GM19324 (cell line): ENCODE measurements at regions not wholly inside any gene's neighbourhood (a gene's known extent, or its start where the extent isn't known, plus 50 kb on each side); places are given as distances from the start of the nearest gene placed in this dataset.

ENCODE experiments used
- ATAC-seq: cut with Tn5 transposase; IDR thresholded peaks from one replicate; pipeline ENCODE4 v1.9.1; 2021; ENCODE audit warnings: mild to moderate bottlenecking, moderate library complexity; ENCODE audit not compliant: unreplicated experiment, low FRiP score

- ATAC-seq, result no peak
These were observed 136.6 kb downstream of the INSIG2 start for GRCh38 chr2:118224895-118225311.

DNA sequence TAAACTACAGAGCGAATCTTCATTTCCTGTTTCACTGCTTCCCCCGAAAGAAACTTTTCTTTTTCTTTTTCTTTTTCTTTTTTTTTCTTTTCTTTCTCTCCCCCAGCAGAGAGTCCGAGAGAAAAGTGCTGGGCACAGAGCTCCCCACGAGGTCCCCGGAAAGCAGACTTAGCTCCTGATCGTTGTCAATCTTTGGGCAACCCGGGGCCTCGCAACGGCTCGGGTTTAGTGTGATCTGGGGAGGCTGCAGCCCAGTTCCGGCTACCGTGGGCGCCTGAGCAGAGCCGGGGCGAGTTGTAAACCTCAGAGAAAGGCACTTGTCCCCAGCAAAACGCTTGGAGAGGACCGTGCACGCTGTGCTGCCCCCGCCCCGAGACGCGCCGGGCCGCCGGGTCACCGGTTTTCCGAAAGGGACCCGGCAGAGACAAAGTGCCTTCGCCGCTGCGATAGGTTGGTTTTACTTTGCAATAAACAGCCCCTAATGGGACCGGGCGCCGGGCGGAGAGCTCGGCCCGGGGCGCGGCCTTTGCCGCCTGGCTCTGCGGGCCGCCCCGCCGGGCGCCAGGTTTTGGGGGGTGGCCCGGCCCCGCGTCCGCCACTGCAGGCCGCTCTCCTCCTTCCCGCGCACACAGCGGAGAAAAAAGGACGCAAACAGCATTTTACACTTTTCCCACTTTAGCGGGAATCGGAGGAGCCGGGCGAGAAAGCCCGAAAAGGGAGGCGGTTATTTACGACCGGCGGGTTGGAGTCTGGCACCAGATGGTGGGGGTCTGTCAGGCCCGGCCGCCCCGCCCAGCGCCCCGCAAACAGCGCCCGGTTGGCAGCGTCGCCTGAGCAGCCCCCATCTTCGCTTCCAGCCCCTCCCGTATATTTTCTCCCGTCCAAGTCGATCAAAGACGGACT lies 136.0 kb downstream of the INSIG2 start:
- ATAC-seq, result peak; percentile 66

DNA sequence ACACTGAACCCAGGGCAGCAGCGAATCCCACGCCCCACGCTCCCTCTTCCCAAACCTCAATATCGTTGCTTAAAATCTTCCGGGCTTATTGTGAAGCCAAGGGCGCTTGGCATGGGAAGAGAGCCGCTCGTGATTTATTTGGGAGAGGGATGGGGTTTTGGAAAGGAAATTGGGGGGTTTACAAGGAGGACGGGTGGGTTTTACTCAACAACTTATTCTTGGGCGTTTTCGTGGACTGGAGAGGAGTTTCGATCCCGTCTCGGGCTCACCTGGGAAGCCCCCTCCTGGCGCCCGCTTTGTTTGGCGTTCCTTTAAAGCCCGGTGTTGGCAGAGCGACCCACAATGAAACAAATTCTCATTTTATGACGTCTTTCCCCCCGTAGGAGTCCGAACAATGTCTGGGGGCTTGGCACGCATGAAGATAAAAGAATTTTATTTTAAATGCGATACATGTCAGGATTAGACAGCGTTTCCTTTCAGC lies 135.3 kb downstream of the INSIG2 start:
- no peak for ATAC-seq

DNA sequence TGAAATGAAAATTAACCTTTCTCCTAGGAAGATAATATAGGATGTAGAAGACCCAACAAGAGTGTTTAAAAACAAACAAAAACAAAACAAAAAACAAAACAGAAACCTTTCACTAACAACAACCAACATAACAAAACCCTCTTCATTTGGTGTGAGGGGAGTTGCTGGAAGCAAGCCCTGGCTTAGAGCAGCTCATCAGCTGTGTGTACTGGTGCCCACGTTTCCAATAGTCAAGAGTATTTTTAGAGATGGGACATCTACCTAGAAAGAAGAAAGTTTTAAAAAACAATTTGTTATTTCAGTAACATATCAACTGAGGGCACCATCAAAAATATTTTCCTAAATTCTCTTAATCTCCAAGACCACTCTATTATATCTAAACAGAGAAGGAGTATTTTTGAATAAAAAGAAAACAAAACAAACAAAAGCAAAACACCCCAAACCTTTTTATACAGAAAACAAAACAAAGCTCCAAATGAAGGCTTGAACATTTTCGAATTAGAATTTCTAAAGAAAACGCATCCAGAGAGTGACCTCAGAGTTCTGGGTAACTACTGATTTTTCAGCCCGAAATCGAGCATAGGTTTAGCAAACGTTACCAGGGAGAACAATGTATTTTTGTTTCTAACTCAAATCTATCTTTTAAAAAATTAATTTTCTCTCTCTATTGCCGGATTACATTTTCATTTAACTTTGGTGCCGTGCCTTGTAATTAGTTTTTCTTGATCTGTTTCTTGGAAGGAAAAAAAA lies 134.6 kb downstream of the INSIG2 start:
- no peak for ATAC-seq

DNA sequence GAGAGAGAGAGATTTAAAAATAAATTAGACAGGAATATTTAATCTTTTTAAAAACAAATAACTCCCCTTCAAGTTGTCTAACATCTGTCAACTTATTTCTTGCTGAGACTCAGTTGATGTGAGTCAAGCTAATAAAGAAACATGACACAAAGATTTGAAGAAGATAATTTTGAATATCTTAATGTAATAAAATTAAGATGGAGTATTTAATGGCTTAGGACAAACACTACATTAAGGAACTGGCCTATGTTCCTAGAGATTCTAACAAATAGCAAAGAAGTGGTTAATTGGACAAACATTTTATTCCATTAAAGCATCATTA lies 134.0 kb downstream of the INSIG2 start:
- no peak for ATAC-seq

DNA sequence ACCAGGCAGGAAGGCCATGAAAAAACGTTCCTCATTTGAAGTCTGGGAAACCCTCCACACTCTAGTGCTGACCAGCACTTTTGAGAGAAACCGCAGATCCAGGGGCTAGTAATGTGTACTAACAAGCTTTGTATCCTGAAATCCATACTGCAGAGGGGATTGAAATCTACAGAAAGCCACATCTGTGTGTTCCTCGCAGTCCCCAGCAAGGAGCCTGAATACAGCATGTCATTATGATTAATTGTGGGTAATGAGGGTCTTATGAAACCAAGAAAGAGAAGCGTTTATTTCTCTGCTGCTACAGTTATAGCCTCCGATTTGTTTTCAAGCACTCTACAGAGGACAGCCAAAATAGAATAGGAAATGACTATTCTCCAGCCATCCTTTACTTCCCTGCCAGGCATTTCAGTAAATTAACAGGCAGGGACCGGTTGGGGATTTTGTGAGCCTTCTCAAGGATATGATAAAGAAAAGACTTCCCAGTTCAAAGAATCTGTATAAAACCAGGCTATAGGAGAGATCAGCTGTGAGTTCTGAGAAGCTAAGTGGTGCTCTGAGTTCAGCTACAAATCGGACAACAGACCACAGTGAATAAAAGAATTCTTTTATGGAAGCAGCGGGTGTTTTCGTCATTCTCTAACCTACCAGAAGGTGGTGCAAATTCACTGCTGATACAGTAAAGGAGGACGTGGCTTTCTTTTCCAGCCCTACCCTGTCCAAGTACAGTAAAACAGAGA lies 133.4 kb downstream of the INSIG2 start:
- peak; percentile 48 for ATAC-seq

DNA sequence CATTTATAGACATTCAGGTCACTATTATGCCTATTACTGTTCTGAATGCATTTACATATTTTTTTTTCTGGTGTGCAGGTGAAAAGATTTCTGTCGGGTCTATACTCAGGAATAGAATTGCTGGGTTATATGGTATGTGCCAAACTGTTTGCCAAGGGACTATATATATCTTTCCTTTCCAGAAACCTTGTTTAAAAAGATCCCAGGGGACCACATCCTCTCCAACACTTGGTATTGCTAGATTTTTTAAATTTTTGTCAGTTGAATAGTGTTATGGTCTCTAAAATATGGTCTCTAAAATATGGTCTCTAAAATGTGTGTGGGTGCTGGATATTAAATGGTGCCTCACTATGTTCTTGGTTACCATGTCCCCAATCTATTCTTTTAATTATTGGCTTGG lies 131.3 kb downstream of the INSIG2 start:
- ATAC-seq, result no peak

DNA sequence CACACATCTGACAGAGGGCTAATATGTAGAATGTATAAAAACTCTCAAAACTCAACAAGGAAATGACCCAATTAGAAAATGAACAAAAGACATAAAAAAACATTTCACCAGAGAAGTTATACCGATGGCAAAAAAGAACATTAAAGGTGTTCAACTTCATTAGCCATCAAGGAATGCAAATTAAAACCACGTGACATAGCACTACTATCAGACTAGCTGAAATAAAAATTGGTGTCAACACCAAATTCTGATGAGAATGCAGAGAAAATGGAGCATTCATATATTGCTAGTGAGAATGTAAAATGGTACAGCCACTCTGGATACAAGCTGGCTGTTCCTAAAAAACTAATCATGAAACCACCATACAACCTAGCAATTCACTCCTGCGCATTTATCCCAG lies 128.0 kb downstream of the INSIG2 start:
- no peak for ATAC-seq

DNA sequence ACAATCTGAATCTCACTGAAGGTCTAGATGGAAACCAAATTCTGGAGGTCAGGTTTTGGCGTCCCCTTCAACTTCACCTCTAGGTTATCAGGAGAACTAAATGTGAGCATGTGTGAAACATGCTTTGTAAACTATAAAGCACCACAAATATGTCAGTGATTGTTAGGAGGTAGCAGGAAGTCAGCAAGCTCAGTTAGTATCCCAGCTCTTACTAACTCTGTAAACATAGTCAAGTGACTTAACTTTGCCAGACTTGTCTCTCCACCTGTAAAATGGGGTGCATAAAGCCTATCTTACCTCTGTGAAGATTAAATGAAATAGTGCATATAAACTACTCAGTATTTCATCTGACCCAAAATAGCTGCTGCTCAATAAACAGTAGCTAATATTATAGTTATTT lies 121.5 kb downstream of the INSIG2 start:
- no peak for ATAC-seq

DNA sequence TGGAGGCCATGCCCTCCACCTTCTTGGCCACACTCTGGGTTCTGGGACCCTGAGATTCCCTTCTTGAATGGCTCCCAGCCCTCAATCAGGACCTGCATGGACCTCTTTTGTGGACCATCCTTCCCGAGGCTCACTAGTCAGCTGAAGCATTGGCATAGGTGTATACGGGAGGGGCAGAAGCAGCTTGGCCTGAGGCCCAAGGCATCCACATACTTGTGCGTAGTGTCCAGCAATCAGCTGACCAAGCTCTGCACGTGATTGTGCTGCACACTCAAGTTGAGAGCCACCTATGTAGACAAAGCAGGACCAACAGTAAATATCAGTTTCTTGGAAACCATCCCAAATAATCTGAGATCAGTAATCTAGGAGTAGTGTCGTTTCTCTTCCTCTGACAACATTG lies 119.6 kb downstream of the INSIG2 start:
- ATAC-seq, result no peak

- ATAC-seq, result peak; percentile 70
These were observed 114.5 kb downstream of the INSIG2 start for GRCh38 chr2:118202707-118203303.

GRCh38 chr2:118198268-118198667 lies 110.0 kb downstream of the INSIG2 start:
- no peak for ATAC-seq

GRCh38 chr2:118197011-118197675 lies 108.9 kb downstream of the INSIG2 start:
- ATAC-seq, result no peak

- no peak for ATAC-seq
These were observed 102.2 kb downstream of the INSIG2 start for GRCh38 chr2:118190474-118190873.

DNA sequence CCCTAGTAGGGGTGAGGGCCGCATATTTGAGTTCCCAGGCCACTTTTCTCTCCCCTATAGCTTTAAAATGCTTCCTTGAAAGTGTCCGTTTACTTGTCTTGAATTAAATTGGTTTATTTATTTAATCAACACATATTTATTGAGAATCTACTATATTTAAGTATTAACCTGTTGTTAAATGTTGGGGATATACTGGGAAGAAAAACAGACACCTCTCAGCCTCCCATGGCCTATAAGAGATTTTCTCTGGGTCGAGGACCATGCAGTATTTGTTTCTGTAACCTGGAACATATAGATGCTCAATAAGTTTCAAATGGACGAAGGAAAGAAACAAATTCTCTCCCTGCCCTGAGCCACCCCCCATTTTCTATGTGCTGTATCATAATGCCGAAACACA lies 98.6 kb downstream of the INSIG2 start:
- no peak for ATAC-seq

DNA sequence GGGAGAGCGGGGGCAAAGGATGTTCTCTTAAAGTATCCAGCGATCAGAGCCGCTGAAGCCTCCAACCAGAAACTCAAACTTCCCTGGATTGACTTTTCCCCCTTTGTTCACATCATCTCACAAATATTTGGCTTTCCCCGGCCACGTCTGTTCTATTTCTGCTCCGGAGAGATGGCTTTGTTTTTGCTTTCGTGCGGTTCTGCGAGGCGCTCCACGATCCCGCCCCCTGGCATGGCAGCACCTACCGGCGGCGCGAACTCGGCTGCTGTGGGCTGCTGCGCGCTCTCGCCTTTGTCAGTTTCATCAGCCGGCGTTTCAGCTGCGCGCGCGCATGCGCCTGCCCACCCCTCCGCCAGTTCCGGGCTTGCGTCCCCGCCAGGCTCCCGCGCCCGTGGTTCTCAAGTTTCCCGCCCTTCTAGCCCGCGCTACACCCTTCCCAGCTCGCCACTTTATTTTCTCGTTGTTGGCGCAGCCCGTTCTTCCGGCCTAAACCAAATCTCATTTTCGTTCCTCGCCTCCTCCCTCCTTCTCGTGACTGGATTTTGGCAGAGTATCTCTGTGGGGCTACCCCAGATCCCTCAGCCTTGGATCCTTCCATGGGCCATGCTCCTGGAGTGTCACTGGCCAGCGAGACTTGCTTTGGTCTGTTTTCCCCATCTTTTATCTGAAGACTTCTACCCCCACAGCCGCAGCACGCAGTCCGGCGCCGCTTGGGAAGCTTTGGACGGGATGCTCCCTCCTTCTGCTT lies 98.0 kb downstream of the INSIG2 start:
- ATAC-seq, result peak; percentile 94

DNA sequence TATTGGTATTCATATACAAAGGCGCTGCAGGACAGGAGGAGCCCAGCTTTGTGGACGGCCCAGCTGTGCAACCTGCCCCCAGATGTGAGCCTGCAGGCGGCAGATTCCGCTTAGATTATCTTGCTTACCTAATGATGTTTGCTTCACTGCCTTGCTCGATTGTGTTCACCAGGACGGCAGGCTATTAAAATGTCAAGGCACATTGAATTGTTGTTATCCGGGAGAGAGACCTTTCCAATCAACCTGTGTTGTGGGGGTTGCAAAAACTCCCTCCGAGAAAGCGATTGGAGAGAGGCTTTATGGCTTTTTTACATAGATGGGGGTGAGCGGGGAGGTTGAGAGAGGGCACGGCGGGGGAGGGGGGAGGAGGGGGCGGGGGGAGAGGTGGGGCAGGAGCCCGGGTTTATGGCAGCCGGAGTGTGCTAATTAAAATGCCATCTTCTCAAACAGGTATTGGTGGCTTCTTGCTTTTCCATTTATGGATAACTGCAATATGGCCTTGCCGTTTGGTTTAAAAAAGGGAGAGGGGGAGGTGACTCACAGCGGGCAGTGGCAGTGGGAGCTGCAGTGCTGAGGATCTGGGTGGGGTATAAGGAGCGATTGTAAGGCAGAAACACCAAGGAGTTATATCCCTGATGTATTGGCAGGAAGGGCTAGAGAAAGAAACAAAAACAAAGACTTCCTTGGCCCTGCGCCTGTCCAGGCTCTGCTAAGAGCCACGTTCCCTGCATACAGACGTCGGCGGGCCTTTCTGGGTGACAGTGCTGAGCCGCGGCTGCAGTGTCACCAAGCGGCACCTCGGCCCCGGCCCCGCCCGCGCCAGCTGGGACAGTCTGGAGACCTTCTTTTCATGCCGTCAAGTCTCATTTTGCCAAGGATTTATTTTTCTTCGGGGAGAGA lies 97.2 kb downstream of the INSIG2 start:
- ATAC-seq, result peak; percentile 78

DNA sequence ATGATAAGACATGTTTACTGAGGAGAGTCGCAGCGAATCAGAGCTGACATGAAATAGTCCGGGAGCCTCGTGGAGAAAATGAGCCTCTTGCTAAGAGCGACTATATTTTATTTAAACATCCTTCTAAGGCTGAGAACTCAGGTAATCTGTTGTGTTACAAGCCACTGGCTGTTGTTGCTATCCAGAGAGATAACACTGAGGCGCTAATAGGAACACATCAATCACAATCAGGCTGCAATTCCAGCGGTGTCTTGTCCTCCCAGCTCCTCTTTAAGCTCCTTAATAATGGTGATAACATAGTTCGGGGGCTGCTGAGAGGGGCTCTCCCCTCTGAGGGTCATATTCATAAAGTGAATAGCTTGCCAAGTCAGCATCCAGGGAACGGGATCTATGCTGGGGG lies 95.1 kb downstream of the INSIG2 start:
- no peak for ATAC-seq
